Neuronal stem cell (in vitro differentiated cells): ENCODE measurements at regions not wholly inside any gene's neighbourhood (a gene's known extent, or its start where the extent isn't known, plus 50 kb on each side); places are given as distances from the start of the nearest gene placed in this dataset.

Experiments used
- DNase-seq: peaks from one replicate; pipeline ENCODE4 v3.0.0-alpha.2; 2013; ENCODE audit warnings: low spot score
- H2AFZ ChIP-seq: one replicate; pipeline ENCODE4 v1.6.1; 2013; ENCODE audit warnings: mild to moderate bottlenecking, low read length, inconsistent platforms
- H2AK5ac ChIP-seq: 2 replicates; pipeline ENCODE4 v1.6.1; 2013; ENCODE audit warnings: low read depth, mild to moderate bottlenecking, inconsistent platforms, low read length, moderate library complexity, mixed read lengths
- H2BK120ac ChIP-seq: 2 replicates; pipeline ENCODE4 v1.6.1; 2013; ENCODE audit warnings: low read depth, mild to moderate bottlenecking, inconsistent platforms, low read length, moderate library complexity, mixed read lengths
- H2BK12ac ChIP-seq: one replicate; pipeline ENCODE4 v1.6.1; 2013; ENCODE audit warnings: low read length, inconsistent platforms
- H2BK15ac ChIP-seq: 2 replicates; pipeline ENCODE4 v1.6.1; 2013; ENCODE audit warnings: mild to moderate bottlenecking, low read length, inconsistent platforms, mixed read lengths
- H2BK5ac ChIP-seq: one replicate; pipeline ENCODE4 v1.6.1; 2013; ENCODE audit warnings: inconsistent platforms, mild to moderate bottlenecking, low read length, moderate library complexity
- H3K14ac ChIP-seq: one replicate; pipeline ENCODE4 v1.6.1; 2013; ENCODE audit warnings: low read length, inconsistent platforms
- H3K18ac ChIP-seq: 2 replicates; pipeline ENCODE4 v1.6.1; 2013; ENCODE audit warnings: low read length, inconsistent platforms
- H3K23ac ChIP-seq: 2 replicates; pipeline ENCODE4 v1.6.1; 2013; ENCODE audit warnings: low read depth, mild to moderate bottlenecking, mixed read lengths, low read length, inconsistent platforms; ENCODE audit not compliant: poor library complexity
- H3K27ac ChIP-seq: replicated peaks from 3 replicates; pipeline ENCODE4 v1.5.1; 2013; ENCODE audit warnings: low read length, inconsistent platforms
- H3K27me3 ChIP-seq, 3 experiments: 2 replicates each; pipeline ENCODE4 v1.6.1; 2013; ENCODE audit warnings: low read length in 3 of 3, mild to moderate bottlenecking in 2 of 3, inconsistent platforms in 1 of 3, low read depth in 1 of 3, mixed read lengths in 1 of 3, moderate library complexity in 1 of 3; ENCODE audit not compliant: control insufficient read depth in 3 of 3, insufficient read depth in 3 of 3
- H3K36me3 ChIP-seq, 2 donors: replicated peaks in 1 of 2; 2 replicates each; pipeline ENCODE4 v1.6.1; 2013; ENCODE audit warnings: low read length in 2 of 2; ENCODE audit not compliant: control insufficient read depth in 2 of 2, insufficient read depth in 2 of 2
- H3K4ac ChIP-seq: 2 replicates; pipeline ENCODE4 v1.6.1; 2013; ENCODE audit warnings: inconsistent platforms, mild to moderate bottlenecking, low read length, moderate library complexity
- H3K4me1 ChIP-seq, 2 donors: 1 replicate in 1 of 2; 2 replicates in 1 of 2; pipeline ENCODE4 v1.6.1; 2013; ENCODE audit warnings: low read length in 2 of 2, low read depth in 1 of 2; ENCODE audit not compliant: control insufficient read depth in 2 of 2, insufficient read depth in 1 of 2
- H3K4me2 ChIP-seq: one replicate; pipeline ENCODE4 v1.6.1; 2013; ENCODE audit warnings: mild to moderate bottlenecking, low read length, inconsistent platforms; ENCODE audit not compliant: insufficient read depth, poor library complexity, severe bottlenecking
- H3K4me3 ChIP-seq, 2 donors: 2 replicates each; pipeline ENCODE4 v1.5.1; 2013; ENCODE audit warnings: low read length in 2 of 2, mild to moderate bottlenecking in 2 of 2, inconsistent platforms in 1 of 2, moderate library complexity in 1 of 2
- H3K79me1 ChIP-seq: one replicate; pipeline ENCODE4 v1.6.1; 2013; ENCODE audit warnings: low read depth, mild to moderate bottlenecking, inconsistent platforms, low read length, moderate library complexity
- H3K9ac ChIP-seq: one replicate; pipeline ENCODE4 v1.6.1; 2013; ENCODE audit warnings: mild to moderate bottlenecking, low read depth, low read length, inconsistent platforms; ENCODE audit not compliant: poor library complexity
- H3K9me3 ChIP-seq, 2 donors: replicated peaks in 1 of 2; 2 replicates each; pipeline versions ENCODE3 to v1.6.1; 2013; ENCODE audit warnings: low read length in 2 of 2, mild to moderate bottlenecking in 2 of 2, inconsistent platforms in 1 of 2, low read depth in 1 of 2, mixed read lengths in 1 of 2, moderate library complexity in 1 of 2; ENCODE audit not compliant: control insufficient read depth in 2 of 2, insufficient read depth in 1 of 2
- H4K8ac ChIP-seq: one replicate; pipeline ENCODE4 v1.6.1; 2013; ENCODE audit warnings: low read depth, mild to moderate bottlenecking, inconsistent platforms, low read length, moderate library complexity
- H4K91ac ChIP-seq: one replicate; pipeline ENCODE4 v1.6.1; 2013; ENCODE audit warnings: low read length, low read depth, mild to moderate bottlenecking, inconsistent platforms; ENCODE audit not compliant: poor library complexity
- WGBS, 2 donors: extraction: QIAGEN DNeasy Blood & Tissue Kit; methylation state at CpG; one replicate each; pipeline ENCODE4 v1.1.7; 2013; ENCODE audit warnings: missing lambda C conversion rate in 2 of 2, mixed read lengths in 1 of 2; ENCODE audit not compliant: insufficient read length in 2 of 2, insufficient replicate concordance in 1 of 2; ENCODE audit errors: extremely low coverage in 2 of 2; 5-methylcytosine and 5-hydroxymethylcytosine counted together

- H2BK15ac ChIP-seq: no peak overlapping the region
- no peak overlapping the region for H4K91ac ChIP-seq
- H3K9ac ChIP-seq: no peak overlapping the region
- H3K36me3 ChIP-seq: no peaks in the 10 kb centered on the region
- no peak overlapping the region for H3K27ac ChIP-seq
- no peak overlapping the region for H3K4me3 ChIP-seq
- no peak for DNase-seq
- no peak overlapping the region for H4K8ac ChIP-seq
- no peak overlapping the region for H3K23ac ChIP-seq
- no peaks in the 10 kb centered on the region for H3K27me3 ChIP-seq
- no peak overlapping the region for H2AFZ ChIP-seq
- no peak overlapping the region for H3K4ac ChIP-seq
- H2AK5ac ChIP-seq: no peak overlapping the region
- no peak overlapping the region for H3K14ac ChIP-seq
- WGBS, 2 donors: no CpG with 5 or more reads among the region's 2 CpGs
- no peak overlapping the region for H2BK12ac ChIP-seq
- H3K4me1 ChIP-seq: peaks cover 0 to 2% of the 10 kb centered on the region in 2 donors
- no peak overlapping the region for H3K18ac ChIP-seq
- H2BK120ac ChIP-seq: no peak overlapping the region
- H2BK5ac ChIP-seq: no peak overlapping the region
- H3K79me1 ChIP-seq: no peaks in the 10 kb centered on the region
- no peak overlapping the region for H3K4me2 ChIP-seq
- H3K9me3 ChIP-seq: peaks cover 0 to 3% of the 10 kb centered on the region in 2 donors
These were observed 126.7 kb downstream of the ANAPC4 start for GRCh38 chr4:25503779-25504178.

- Histone ChIP-seq H3K18ac (peak overlapping the region; percentile 46), H4K8ac (peak overlapping the region; percentile 10), H3K9me3 (peaks cover 0 to 3% of the 10 kb centered on the region in 2 donors), H3K79me1 (no peaks in the 10 kb centered on the region), H2AK5ac (peak overlapping the region; percentile 98), H2BK5ac (peak overlapping the region; percentile 5), H3K23ac (peak overlapping the region; percentile 23), H3K14ac (peak overlapping the region; percentile 87), H2BK120ac (no peak overlapping the region), H2BK12ac (no peak overlapping the region), H3K9ac (no peak overlapping the region), H3K4me3 (peak overlapping the region in 1 of 2 donors; percentile 37), H2AFZ (no peak overlapping the region), H3K36me3 (no peaks in the 10 kb centered on the region), H3K4me2 (no peak overlapping the region), H4K91ac (no peak overlapping the region), H2BK15ac (peak overlapping the region; percentile 79), H3K4ac (peak overlapping the region; percentile 8), H3K27ac (no peak overlapping the region), H3K27me3 (no peaks in the 10 kb centered on the region), H3K4me1 (peaks cover 0 to 2% of the 10 kb centered on the region in 2 donors)
- DNase-seq: no peak
- no CpG with 5 or more reads among the region's 74 CpGs for WGBS, 2 donors
These were observed 128.0 kb downstream of the ANAPC4 start for GRCh38 chr4:25504932-25505636.

- Histone ChIP-seq H2BK12ac (no peak overlapping the region), H4K8ac (no peak overlapping the region), H3K27ac (no peak overlapping the region), H3K4me3 (no peak overlapping the region), H2AK5ac (peak overlapping the region; percentile 98), H3K9me3 (peaks cover 0 to 3% of the 10 kb centered on the region in 2 donors), H2BK15ac (peak overlapping the region; percentile 62), H3K9ac (no peak overlapping the region), H3K14ac (peak overlapping the region; percentile 21), H2BK5ac (peak overlapping the region; percentile 5), H3K4me2 (no peak overlapping the region), H4K91ac (no peak overlapping the region), H3K27me3 (no peaks in the 10 kb centered on the region), H3K4me1 (peaks cover 0 to 2% of the 10 kb centered on the region in 2 donors), H3K36me3 (no peaks in the 10 kb centered on the region), H3K79me1 (no peaks in the 10 kb centered on the region), H2BK120ac (no peak overlapping the region), H2AFZ (no peak overlapping the region), H3K4ac (no peak overlapping the region), H3K23ac (no peak overlapping the region), H3K18ac (no peak overlapping the region)
- no CpG with 5 or more reads among the region's 23 CpGs for WGBS, 2 donors
- no peak for DNase-seq
These were observed 128.6 kb downstream of the ANAPC4 start for GRCh38 chr4:25505637-25505991.

GRCh38 chr4:25506032-25506571, 129.0 kb downstream of the ANAPC4 start:
- H3K4me3 ChIP-seq: no peak overlapping the region
- H2BK15ac ChIP-seq: peak overlapping the region; percentile 62
- no peaks in the 10 kb centered on the region for H3K36me3 ChIP-seq
- H3K23ac ChIP-seq: peak overlapping the region; percentile 44
- H3K18ac ChIP-seq: peak overlapping the region; percentile 76
- no peak overlapping the region for H3K4me2 ChIP-seq
- H4K91ac ChIP-seq: peak overlapping the region; percentile 7
- no peak for DNase-seq
- peak overlapping the region; percentile 2 for H3K4ac ChIP-seq
- H4K8ac ChIP-seq: peak overlapping the region; percentile 48
- no peak overlapping the region for H2BK5ac ChIP-seq
- peak overlapping the region; percentile 68 for H2AK5ac ChIP-seq
- no peak overlapping the region for H2AFZ ChIP-seq
- no peak overlapping the region for H2BK120ac ChIP-seq
- WGBS, 2 donors: no CpG with 5 or more reads among the region's 39 CpGs
- peak overlapping the region; percentile 63 for H2BK12ac ChIP-seq
- peaks cover 0 to 3% of the 10 kb centered on the region in 2 donors for H3K9me3 ChIP-seq
- no peaks in the 10 kb centered on the region for H3K4me1 ChIP-seq
- no peaks in the 10 kb centered on the region for H3K27me3 ChIP-seq
- H3K79me1 ChIP-seq: no peaks in the 10 kb centered on the region
- no peak overlapping the region for H3K27ac ChIP-seq
- H3K14ac ChIP-seq: peak overlapping the region; percentile 47
- peak overlapping the region; percentile 50 for H3K9ac ChIP-seq
